ENCODE measurements at regions not wholly inside any gene's neighbourhood (a gene's known extent, or its start where the extent isn't known, plus 50 kb on each side); places are given as distances from the start of the nearest gene placed in this dataset.

- no peak for TF ChIP-seq CTCF (IDR thresholded peaks at IDR 0.05)
- no peak for TF ChIP-seq POLR2A (IDR thresholded peaks at IDR 0.05)
These were observed 832.7 kb upstream of the ZNF608 start for GRCh38 chr5:125579182-125579581.
